ENCODE measurements at regions not wholly inside any gene's neighbourhood (a gene's known extent, or its start where the extent isn't known, plus 50 kb on each side); places are given as distances from the start of the nearest gene placed in this dataset.
A peak's percentile ranks its signal among the peaks of the same experiment; 100 is the strongest.

DNA sequence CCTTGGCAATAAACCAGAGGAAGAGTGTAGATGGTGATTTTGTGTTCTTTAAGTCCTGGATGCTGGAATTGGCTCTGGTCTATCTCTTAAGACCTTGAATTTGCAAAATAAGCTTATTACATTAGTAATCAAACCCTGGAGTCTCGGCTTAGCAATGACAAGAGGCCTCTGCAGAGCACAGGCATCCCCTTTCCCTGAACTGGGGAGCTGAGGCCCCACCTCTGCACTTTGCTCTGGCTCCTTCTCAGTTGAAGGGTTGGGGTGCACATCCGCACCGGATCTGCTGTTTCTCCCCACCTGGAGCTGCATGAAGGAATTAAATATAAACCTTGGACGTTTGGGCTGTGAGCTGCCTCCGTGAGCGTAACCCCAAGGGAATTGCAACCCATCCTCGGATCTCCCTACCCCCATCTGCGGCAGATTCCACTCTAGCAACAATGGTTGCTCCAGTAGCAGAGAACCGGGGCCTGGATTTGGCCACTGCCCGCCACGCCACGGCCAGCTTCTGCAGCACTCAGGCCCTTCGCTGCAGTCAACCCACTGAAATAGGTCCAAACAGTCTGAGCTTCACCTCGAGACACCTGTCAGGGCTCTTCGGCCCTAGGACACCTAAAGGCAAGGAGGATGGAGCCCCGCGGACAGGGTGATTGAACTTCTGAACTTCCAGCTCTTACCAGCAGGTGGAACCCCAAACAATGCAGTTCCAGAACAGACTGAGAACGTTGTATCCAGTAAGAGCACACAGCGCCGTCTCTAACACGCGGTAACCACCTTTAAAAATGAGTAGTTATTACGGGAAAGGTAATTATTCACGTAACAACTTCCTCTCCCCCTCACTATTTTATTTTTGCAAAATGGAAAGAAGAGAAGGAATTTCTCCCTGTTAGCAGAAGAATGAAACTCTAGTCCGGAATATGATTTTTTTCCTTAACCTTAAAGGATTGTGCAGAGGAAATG is 54.8 kb upstream of the CAPRIN1 start:
- DNase-seq (ENCODE audit: low read depth, low spot score): peak; percentile 49
- no TSS peak for BruUV-seq (replicated peaks)
- ChIA-PET CTCF (interaction anchor here (0.8 to 3.8 kb wide), 31 partner anchors 9 to 471 kb away, joined by 3 to 23 read pairs (median 4); partner anchors contain the start of gene ABTB2), RAD21 (ENCODE audit: unreplicated experiment) (interaction anchor here (0.6 to 2.4 kb wide), 15 partner anchors 8 to 493 kb away, joined by 3 to 15 read pairs (median 4); partner anchors contain the start of gene ABTB2), POLR2A (interaction anchor here (1.5 kb wide), 1 partner anchor 68 kb away, joined by 6 read pairs; no protein-coding TSS in a partner anchor), SMC1A (ENCODE audit: uncharacterized antibody, unreplicated experiment) (interaction anchor here (0.6 to 1.8 kb wide), 18 partner anchors 9 to 468 kb away, joined by 3 to 8 read pairs (median 4); partner anchors contain the start of genes ABTB2, CAPRIN1 and NAT10)
- H2AFZ ChIP-seq (ENCODE audit: control insufficient read depth, low read depth, low read length): no peak overlapping the region
- no peaks in the 10 kb centered on the region for H4K20me1 ChIP-seq (ENCODE audit: control insufficient read depth, insufficient read depth)
- 16% methylated on average over 25 of the region's 25 CpGs for WGBS (ENCODE audit: insufficient coverage, insufficient replicate concordance, low lambda C conversion rate, missing lambda C conversion rate)
- peaks cover 3 to 5% of the 10 kb centered on the region in 2 experiments; a peak in 3 of 4 replicates for H3K27me3 ChIP-seq (replicated peaks in 1 of 2; ENCODE audit: control insufficient read depth in 2 of 2, insufficient read depth in 2 of 2, low read length in 1 of 2)
- in situ Hi-C loops (cut with MboI): loop anchor here (5.0 kb wide), 1 partner anchor 361 kb away; the partner anchor contains the start of gene ABTB2
- peak; percentile 98 for FAIRE-seq
- no peak overlapping the region; the same call in 1 of the 2 replicates for H3K4me3 ChIP-seq
- H3K4me1 ChIP-seq (ENCODE audit: control insufficient read depth, insufficient read depth, low read length): peaks cover 25% of the 10 kb centered on the region
- H3K4me2 ChIP-seq (ENCODE audit: control insufficient read depth, insufficient read depth): peak overlapping the region; percentile 61
- peak; percentile 96 for ATAC-seq
- H3K79me2 ChIP-seq (ENCODE audit: control insufficient read depth, insufficient read depth, low read length): no peaks in the 10 kb centered on the region
- H3K27ac ChIP-seq (ENCODE audit: control insufficient read depth, insufficient read depth): no peak overlapping the region
- intact Hi-C loops (cut with micrococcal nuclease; ENCODE audit: unreplicated experiment): loop anchor here (1.0 to 5.0 kb wide), 7 partner anchors 56 to 496 kb away; no protein-coding TSS in a partner anchor
- H3K36me3 ChIP-seq (ENCODE audit: control insufficient read depth in 2 of 2, insufficient read depth in 2 of 2, low read length in 1 of 2): no peaks in the 10 kb centered on the region
- H3K9ac ChIP-seq (ENCODE audit: control insufficient read depth, insufficient read depth, low read length): no peak overlapping the region
- no peaks in the 10 kb centered on the region; the same call in 1 of the 3 replicates for H3K9me3 ChIP-seq (replicated peaks; ENCODE audit: control insufficient read depth, insufficient read depth, low read length)
- TF ChIP-seq SMC3 (IDR thresholded peaks at IDR 0.05; ENCODE audit: borderline replicate concordance, low read length): peak; percentile 95
- TF ChIP-seq, protein P1, sequence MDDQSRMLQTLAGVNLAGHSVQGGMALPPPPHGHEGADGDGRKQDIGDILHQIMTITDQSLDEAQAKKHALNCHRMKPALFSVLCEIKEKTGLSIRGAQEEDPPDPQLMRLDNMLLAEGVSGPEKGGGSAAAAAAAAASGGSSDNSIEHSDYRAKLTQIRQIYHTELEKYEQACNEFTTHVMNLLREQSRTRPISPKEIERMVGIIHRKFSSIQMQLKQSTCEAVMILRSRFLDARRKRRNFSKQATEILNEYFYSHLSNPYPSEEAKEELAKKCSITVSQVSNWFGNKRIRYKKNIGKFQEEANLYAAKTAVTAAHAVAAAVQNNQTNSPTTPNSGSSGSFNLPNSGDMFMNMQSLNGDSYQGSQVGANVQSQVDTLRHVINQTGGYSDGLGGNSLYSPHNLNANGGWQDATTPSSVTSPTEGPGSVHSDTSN (IDR thresholded peaks at IDR 0.05; ENCODE audit: insufficient replicate concordance, low read depth, low read length): no peak
- TF ChIP-seq BHLHE40 (IDR thresholded peaks at IDR 0.05; ENCODE audit: borderline replicate concordance in 1 of 2, low read depth in 2 of 2, low read length in 1 of 2): 0 out of 4 replicates have a peak, but pooled peaks of 1 of the 2 experiments have one; percentile 19
- TF ChIP-seq KLF5 (IDR thresholded peaks at IDR 0.05; ENCODE audit: partially characterized antibody): no peak
- peak; percentile 75 for TF ChIP-seq YY1 (IDR thresholded peaks at IDR 0.05; ENCODE audit: low read depth, low read length)
- 0 out of 2 replicates have a peak, but pooled peaks have one; percentile 29 for TF ChIP-seq MXI1 (IDR thresholded peaks at IDR 0.05; ENCODE audit: low read depth, low read length)
- TF ChIP-seq GABPA (IDR thresholded peaks at IDR 0.05; ENCODE audit: low read depth): no peak
- TF ChIP-seq MYC (IDR thresholded peaks at IDR 0.05; ENCODE audit: insufficient read depth, insufficient read length, insufficient replicate concordance, low read length, severe bottlenecking): no peak
- TF ChIP-seq JUND (IDR thresholded peaks at IDR 0.05; ENCODE audit: low read depth, low read length): no peak
- no peak for TF ChIP-seq NFXL1 (IDR thresholded peaks at IDR 0.05; ENCODE audit: borderline replicate concordance)
- TF ChIP-seq IKZF2 (IDR thresholded peaks at IDR 0.05): no peak
- TF ChIP-seq, protein P2, sequence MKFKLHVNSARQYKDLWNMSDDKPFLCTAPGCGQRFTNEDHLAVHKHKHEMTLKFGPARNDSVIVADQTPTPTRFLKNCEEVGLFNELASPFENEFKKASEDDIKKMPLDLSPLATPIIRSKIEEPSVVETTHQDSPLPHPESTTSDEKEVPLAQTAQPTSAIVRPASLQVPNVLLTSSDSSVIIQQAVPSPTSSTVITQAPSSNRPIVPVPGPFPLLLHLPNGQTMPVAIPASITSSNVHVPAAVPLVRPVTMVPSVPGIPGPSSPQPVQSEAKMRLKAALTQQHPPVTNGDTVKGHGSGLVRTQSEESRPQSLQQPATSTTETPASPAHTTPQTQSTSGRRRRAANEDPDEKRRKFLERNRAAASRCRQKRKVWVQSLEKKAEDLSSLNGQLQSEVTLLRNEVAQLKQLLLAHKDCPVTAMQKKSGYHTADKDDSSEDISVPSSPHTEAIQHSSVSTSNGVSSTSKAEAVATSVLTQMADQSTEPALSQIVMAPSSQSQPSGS (IDR thresholded peaks at IDR 0.05; ENCODE audit: low read length): no peak
- TF ChIP-seq POLR2AphosphoS2 (IDR thresholded peaks at IDR 0.05; ENCODE audit: low read depth, low read length): no peak
- no peak for TF ChIP-seq BMI1 (IDR thresholded peaks at IDR 0.05; ENCODE audit: borderline replicate concordance)
- TF ChIP-seq KDM1A (IDR thresholded peaks at IDR 0.05; ENCODE audit: borderline replicate concordance): no peak
- no peak for TF ChIP-seq ZNF24 (IDR thresholded peaks at IDR 0.05)
- TF ChIP-seq, protein P3, sequence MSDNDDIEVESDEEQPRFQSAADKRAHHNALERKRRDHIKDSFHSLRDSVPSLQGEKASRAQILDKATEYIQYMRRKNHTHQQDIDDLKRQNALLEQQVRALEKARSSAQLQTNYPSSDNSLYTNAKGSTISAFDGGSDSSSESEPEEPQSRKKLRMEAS (IDR thresholded peaks at IDR 0.05; ENCODE audit: low read depth, low read length): 0 out of 2 replicates have a peak, but pooled peaks have one; percentile 14
- TF ChIP-seq PAX8 (IDR thresholded peaks at IDR 0.05): no peak
- TF ChIP-seq MTA3 (IDR thresholded peaks at IDR 0.05; ENCODE audit: borderline replicate concordance, low read length): no peak
- TF ChIP-seq RUNX3 (IDR thresholded peaks at IDR 0.05; ENCODE audit: low read length): no peak
- peak; percentile 87 for TF ChIP-seq RAD21 (IDR thresholded peaks at IDR 0.05; ENCODE audit: insufficient read depth, low read depth, low read length)
